AG10803 (cell line): ENCODE measurements at regions not wholly inside any gene's neighbourhood (a gene's known extent, or its start where the extent isn't known, plus 50 kb on each side); places are given as distances from the start of the nearest gene placed in this dataset.
"Not testable (repeated sequence)": the region's sequence is repeated elsewhere in the genome, so short reads cannot be mapped to it uniquely, and the experiment has no call there.

Experiments used
- DNase-seq: peaks from one replicate; pipeline ENCODE4 v3.0.0; 2010; ENCODE audit warnings: low read depth
- H3K4me3 ChIP-seq: 2 replicates; pipeline ENCODE4 v1.5.1; 2011; ENCODE audit warnings: mild to moderate bottlenecking, low read length, control low read depth
- TF ChIP-seq, protein P1 (sequence below): conservative IDR thresholded peaks from 2 replicates; pipeline ENCODE4 v1.5.1; 2011; ENCODE audit warnings: mild to moderate bottlenecking, low read length, control low read depth, inconsistent platforms

DNA sequence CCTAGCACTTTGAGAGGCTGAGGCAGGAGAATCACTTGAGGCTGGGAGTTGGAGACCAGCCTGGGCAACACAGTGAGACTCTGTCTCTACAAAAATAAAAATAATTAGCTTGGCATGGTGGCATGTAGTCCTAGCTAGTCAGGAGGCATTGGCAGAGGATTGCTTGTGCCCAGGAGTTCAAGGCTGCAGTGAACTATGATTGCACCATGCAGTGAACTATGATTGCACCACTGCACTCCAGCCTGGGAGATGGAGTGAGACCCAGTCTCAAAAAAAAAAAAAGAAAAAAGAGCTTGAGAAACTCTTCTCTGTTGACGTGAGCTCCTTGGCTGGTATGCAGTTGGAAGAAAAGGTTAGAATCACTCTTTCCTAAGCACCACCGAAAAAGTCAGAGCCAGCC, 125.1 kb upstream of the TNP1 start:
- TF ChIP-seq, protein P1, sequence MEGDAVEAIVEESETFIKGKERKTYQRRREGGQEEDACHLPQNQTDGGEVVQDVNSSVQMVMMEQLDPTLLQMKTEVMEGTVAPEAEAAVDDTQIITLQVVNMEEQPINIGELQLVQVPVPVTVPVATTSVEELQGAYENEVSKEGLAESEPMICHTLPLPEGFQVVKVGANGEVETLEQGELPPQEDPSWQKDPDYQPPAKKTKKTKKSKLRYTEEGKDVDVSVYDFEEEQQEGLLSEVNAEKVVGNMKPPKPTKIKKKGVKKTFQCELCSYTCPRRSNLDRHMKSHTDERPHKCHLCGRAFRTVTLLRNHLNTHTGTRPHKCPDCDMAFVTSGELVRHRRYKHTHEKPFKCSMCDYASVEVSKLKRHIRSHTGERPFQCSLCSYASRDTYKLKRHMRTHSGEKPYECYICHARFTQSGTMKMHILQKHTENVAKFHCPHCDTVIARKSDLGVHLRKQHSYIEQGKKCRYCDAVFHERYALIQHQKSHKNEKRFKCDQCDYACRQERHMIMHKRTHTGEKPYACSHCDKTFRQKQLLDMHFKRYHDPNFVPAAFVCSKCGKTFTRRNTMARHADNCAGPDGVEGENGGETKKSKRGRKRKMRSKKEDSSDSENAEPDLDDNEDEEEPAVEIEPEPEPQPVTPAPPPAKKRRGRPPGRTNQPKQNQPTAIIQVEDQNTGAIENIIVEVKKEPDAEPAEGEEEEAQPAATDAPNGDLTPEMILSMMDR = no peak
- no peak overlapping the region for H3K4me3 ChIP-seq
- DNase-seq = no peak

DNA sequence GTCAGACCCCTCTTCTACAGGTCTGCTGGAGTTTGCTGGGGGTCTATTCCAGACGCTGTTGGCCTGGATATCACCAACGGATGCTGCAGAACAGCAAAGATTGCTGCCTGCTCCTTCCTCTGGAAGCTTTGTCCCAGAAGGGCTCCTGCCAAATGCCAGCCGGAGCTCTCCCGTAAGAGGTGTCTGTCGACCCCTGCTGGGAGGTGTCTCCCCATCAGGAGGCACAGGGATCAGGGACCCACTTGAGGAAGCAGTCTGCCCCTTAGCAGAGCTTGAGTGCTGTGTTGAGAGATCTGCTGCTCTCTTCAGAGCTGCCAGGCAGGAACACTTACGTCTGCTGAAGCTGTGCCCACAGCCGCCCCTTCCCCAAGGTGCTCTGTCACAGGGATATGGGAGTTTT, 122.1 kb upstream of the TNP1 start:
- not testable (repeated sequence) for H3K4me3 ChIP-seq, DNase-seq

DNA sequence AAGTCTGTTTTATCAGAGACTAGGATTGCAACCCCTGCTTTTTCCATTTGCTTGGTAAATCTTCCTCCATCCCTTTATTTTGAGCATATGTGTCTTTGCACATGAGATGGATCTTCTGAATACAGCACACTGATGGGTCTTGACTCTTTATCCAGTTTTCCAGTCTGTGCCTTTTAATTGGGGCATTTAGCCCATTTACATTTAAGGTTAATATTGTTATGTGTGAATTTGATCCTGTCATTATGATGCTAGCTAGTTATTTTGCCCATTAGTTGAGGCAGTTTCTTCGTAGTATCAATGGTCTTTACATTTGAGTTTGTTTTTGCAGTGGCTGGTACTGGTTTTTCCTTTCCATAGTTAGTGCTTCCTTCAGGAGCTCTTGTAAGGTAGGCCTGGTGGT, 120.6 kb upstream of the TNP1 start:
- DNase-seq, H3K4me3 ChIP-seq: not testable (repeated sequence)

DNA sequence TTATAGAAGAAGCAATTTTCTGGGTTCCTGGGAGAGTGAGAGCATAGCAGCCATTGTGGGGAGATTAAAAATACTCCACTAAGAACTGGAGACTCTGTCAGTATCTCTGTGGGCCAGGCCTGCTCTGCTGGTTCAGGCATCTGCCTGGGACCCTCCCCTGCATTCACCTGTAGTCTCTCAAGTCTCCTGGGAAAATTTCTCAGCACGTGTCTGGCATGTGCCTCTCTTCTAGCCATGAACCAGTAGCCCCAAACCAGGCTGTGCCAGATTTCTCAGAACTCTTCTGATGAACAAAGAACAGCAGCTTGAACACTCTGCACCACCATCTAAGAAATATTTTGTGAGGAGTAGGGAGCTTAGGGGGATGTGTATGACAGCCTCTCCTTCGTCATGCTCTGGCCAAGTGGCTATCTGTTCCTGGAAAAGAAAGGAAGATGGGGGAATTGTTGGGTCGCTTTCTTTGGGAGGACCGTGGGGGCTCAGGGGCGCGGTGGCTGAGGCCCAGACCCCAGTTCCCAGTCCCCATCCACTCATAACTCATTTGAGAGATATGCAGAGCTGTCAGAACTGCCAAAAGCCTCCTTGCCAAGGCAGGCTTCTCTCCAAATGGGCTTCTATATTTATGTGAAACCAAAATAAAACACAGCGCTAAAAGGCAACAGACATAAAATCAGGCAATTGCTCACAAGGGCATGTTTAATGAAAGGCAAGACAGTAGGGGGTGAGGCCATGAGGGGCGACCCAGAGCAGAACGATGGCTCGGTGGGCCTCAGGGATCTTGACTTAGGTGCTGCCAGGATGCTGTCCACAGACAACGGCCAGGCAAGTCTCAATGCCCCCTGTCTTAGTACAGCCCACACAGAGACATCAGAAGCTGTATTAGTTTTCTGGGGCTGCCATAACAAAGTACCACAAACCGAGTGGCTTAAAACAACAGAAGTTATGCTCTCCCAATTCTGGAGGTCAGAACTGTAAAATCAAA, 114.7 kb upstream of the TNP1 start:
- no peak for DNase-seq
- TF ChIP-seq, protein P1 = no peak
- H3K4me3 ChIP-seq = no peak overlapping the region

DNA sequence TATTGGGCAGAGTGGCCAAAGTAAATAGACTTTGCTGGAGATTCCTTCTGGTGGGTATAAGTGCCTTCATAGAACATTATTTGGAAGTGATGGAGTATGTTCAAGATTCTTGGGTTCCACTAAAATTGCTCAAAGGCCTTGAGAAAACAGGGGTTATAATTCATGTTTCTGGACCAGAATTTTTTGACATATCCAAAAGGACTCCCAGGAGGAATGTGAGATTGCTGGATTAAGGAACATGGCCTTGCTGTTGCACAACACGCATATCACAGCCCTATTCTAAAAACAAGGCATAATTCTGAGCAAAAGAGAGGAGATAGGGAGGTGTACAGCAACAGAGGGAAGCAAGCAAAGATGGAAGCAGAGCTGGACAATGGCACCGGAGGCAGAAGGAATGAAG, 111.7 kb upstream of the TNP1 start:
- H3K4me3 ChIP-seq = no peak overlapping the region
- TF ChIP-seq, protein P1 = no peak
- DNase-seq = no peak

DNA sequence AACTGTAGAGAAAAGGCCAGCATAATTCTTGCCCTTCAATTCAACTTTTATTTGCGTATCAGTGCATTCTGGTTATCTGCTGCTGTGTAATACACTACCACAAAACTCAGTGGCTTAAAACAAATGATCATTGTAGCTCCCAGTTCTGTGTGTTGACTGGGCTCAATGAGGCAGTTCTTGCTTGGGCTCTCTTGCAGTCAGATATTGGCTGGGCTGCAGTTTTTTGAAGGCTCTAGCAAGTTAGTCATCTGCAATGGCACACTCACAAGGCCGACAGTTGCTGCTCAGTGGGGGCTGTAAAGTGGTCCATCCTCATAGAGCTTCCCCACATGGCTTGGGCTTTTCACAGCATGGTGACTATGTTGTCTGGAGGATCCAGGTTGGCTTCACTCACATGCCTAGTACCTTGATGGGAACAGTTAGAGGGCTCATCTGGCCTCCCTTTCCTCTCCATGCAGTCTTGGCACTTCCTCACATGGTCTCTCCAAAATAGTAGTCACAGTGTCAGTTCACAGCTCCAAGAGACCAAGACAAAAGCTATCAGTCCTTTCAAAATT, 110.6 kb upstream of the TNP1 start:
- no peak overlapping the region for H3K4me3 ChIP-seq
- TF ChIP-seq, protein P1 = no peak
- DNase-seq = no peak

DNA sequence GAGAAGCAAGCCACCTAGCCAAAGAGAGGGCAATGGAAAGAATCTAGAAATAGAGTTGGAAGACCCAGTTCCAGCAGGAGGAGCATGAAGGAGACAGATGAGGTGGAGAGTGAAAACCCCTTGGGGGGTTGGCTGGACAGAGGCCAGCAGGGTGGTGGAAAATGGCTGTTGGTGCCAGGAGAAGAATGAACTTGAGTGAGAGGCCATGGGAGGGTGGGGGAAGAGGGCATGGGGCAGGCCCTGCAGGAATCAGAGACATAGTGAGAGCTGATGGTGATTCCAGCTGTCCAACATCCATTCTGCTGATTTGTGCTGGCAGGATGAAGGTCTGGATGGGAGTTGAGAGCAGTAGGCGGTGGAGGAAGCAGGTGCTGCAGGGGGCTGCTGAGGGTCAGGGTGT, 108.0 kb upstream of the TNP1 start:
- DNase-seq = no peak
- TF ChIP-seq, protein P1 = no peak
- no peak overlapping the region for H3K4me3 ChIP-seq

DNA sequence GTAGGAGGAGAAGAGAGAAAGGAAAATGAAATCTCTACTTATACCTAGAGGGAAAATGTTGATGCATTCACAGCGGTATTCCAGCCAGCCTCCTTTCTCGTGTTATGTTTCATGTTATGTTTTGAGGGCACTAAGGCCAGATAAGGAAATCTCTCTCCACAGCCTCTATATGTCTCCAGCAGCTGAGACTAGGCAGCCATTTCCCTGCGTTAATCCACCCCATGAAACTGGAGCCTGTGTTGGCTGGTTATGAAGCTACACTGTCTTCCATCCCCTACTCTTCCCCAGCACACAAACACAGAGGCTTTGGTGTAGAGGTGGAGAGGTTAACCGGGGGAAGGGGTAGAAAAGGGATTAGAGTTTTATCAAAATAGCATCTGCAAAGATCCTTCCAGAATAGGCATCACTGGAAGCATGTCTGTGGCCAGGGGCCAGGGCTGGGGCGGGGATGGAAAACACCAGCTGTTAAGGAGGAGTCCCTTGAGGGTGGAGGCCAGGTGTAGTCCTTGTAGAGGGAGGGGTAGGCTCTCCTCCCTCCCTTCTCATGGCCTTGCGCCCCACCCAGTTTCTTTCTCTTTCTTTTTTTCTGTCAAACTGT, 100.9 kb upstream of the TNP1 start:
- H3K4me3 ChIP-seq = no peak overlapping the region
- TF ChIP-seq, protein P1 = no peak
- DNase-seq = no peak
